ENCODE measurements at regions not wholly inside any gene's neighbourhood (a gene's known extent, or its start where the extent isn't known, plus 50 kb on each side); places are given as distances from the start of the nearest gene placed in this dataset.

DNA sequence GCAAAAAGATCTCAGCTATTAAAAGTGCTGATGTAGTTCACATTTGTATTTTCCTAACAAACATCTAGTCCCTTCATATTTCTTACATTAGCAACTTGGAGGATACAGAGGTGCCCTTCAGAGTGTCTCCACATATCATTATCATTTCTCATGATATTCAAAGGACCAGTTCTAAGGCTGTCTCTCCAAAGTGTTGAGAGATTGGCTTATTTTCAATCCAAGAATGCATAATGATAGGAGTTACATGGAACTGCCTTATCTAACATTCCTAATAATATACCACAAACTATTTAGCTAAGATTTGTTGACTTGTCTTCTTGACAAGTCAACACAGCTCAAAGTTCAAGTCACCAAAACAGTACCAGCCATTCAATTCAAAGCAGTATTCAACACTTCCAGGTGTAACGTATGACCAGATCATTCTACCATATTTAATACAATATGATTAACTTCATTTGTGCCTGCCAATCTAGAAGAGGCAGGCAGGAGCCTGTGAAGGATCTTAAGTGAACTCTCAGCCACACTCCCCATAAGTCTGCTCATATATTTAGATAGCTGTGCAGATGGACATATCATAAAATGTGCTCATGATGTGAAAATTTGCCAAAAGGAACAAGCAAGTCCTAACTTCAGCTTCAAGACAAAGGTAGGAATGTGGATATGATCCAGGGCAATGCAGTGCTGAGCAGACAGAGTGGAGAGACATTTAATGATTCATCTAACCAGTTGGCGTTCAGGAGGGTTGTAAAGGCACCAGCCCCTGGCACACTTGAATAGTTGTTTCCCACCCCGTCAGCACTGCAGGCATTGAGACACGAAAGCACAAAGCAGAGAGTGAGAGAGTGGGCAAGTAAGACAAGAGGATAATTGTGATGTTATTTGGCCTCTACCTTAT, 108.3 kb downstream of the MTERF1 start:
- DNase-seq (ENCODE audit: low read depth) = peak; percentile 27
- no peak overlapping the region for H3K4me3 ChIP-seq (ENCODE audit: low read depth, low read length)
- TF ChIP-seq, protein P1, sequence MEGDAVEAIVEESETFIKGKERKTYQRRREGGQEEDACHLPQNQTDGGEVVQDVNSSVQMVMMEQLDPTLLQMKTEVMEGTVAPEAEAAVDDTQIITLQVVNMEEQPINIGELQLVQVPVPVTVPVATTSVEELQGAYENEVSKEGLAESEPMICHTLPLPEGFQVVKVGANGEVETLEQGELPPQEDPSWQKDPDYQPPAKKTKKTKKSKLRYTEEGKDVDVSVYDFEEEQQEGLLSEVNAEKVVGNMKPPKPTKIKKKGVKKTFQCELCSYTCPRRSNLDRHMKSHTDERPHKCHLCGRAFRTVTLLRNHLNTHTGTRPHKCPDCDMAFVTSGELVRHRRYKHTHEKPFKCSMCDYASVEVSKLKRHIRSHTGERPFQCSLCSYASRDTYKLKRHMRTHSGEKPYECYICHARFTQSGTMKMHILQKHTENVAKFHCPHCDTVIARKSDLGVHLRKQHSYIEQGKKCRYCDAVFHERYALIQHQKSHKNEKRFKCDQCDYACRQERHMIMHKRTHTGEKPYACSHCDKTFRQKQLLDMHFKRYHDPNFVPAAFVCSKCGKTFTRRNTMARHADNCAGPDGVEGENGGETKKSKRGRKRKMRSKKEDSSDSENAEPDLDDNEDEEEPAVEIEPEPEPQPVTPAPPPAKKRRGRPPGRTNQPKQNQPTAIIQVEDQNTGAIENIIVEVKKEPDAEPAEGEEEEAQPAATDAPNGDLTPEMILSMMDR (IDR thresholded peaks at IDR 0.05; ENCODE audit: control insufficient read depth, extremely low read depth, insufficient read depth) = no peak

DNA sequence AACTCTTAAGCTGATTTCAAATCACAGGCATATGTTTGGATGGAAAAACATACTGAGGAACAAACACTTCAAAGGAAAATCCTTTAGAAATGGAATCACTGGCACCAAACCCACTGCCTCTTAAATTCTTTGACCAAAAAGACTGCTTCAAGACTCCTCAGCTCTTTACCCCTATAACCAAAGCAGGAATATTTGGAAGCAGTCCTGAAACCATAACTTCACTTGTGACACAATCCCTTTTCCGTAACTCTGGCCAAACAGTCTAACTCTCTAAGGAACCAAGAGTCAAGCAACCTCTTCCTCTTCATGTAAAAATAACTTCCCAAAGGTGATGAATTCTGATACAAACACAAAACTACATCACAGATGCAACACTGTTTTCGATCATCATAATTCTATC, 104.3 kb downstream of the MTERF1 start:
- TF ChIP-seq, protein P1 (IDR thresholded peaks at IDR 0.05; ENCODE audit: control insufficient read depth, extremely low read depth, insufficient read depth) = no peak
- no peak overlapping the region for H3K4me3 ChIP-seq (ENCODE audit: low read depth, low read length)
- DNase-seq (ENCODE audit: low read depth) = no peak

DNA sequence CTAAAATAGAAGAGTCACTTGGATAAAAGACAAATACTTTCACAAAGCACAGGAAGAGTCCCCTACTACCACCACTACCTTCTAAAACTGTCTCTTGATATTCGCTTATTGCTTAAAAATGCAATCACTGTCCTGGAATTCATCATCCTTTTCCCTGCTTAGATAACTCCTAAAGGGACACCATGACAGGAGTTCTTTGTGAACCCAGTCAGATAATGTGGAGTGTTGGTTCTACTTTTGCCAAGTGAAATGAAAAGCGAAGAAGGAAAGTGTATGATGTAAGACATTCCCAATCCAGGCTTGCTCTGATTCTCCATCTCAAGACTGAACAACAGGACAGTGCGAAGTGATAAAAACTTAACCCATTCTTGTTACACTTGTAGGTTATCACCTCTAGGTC, 103.0 kb downstream of the MTERF1 start:
- DNase-seq (ENCODE audit: low read depth) = no peak
- TF ChIP-seq, protein P1 (IDR thresholded peaks at IDR 0.05; ENCODE audit: control insufficient read depth, extremely low read depth, insufficient read depth) = no peak
- H3K4me3 ChIP-seq (ENCODE audit: low read depth, low read length) = no peak overlapping the region

DNA sequence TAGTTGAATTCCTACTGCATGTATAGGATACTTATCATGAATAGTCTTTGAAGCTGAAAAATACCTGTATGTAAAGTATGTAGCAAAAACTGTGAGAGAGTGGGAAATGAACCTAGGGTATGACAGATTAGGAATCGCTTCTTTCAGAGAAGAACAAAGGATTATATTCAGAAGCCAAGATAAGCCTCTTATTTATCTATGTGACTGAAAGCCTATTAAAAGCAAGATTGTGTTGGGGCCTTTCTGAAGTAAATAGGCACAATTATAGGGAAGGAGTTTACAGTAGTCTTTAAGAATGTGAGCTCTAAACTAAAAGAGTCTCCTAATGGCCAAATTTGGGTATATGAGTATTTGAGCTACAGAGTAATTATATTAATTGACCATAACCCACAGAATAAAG, 102.1 kb downstream of the MTERF1 start:
- H3K4me3 ChIP-seq (ENCODE audit: low read depth, low read length) = no peak overlapping the region
- TF ChIP-seq, protein P1 (IDR thresholded peaks at IDR 0.05; ENCODE audit: control insufficient read depth, extremely low read depth, insufficient read depth) = no peak
- no peak for DNase-seq (ENCODE audit: low read depth)

DNA sequence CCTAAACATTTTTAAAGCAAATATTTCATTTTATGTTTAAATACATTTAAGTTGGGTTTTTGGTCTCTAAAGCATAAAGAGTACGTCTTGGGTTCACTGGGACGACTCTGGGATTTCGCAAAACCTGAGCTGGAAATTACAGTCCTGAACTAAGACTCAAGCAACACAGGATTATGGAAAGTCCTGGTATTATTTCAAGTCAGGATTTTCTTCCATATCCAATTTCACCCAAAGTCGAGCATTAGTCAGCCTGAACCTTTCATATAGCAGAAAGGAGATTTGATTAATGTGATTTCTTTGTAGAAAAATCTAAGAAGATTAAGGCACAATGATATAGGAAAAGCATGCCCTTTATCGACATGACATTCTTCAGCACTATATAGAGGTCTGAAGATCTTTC, 100.0 kb downstream of the MTERF1 start:
- no peak overlapping the region for H3K4me3 ChIP-seq (ENCODE audit: low read depth, low read length)
- no peak for DNase-seq (ENCODE audit: low read depth)
- TF ChIP-seq, protein P1 (IDR thresholded peaks at IDR 0.05; ENCODE audit: control insufficient read depth, extremely low read depth, insufficient read depth) = no peak

DNA sequence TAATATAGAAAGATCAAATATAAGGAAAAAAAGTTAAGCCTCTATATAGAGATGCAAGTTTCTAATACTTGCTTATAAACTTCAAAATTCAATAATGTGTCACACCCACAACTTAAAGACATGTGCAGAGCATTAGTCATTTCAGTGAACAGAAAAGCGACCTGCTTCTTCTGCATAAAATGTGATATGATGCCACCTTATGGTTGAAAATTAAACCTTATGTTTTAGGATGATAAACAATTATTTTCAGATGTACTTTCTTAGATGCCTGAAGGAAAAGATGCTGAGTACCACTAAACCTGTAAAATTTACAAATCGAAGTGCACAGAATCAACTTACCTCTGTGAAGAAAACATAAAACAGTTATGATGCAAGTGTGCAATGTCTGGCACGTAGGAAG, 96.0 kb downstream of the MTERF1 start:
- peak; percentile 13 for DNase-seq (ENCODE audit: low read depth)
- H3K4me3 ChIP-seq (ENCODE audit: low read depth, low read length) = no peak overlapping the region
- TF ChIP-seq, protein P1 (IDR thresholded peaks at IDR 0.05; ENCODE audit: control insufficient read depth, extremely low read depth, insufficient read depth) = peak; percentile 59

DNA sequence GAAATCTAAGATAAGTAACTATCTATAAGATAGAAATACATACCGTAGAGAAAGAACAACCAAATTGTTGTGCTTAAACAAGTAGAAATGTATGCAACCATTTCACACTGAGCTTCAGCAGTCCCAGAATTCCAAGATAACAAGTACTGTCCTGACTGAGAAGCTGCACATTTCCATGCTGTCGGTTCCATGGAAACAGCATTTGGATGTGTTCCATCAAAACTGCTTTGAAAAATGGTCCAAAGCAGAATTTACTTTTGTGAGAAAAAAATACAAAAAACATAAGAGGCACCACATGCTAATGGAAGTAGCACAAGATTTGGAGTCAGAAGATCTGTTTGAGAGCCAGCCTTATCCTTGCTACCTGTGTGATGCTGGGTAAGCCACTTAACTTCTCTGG, 92.6 kb downstream of the MTERF1 start:
- TF ChIP-seq, protein P1 (IDR thresholded peaks at IDR 0.05; ENCODE audit: control insufficient read depth, extremely low read depth, insufficient read depth) = no peak
- DNase-seq (ENCODE audit: low read depth) = no peak

More for the DNA sequence above, 92.6 kb downstream of the MTERF1 start:
- no peak overlapping the region for H3K4me3 ChIP-seq (ENCODE audit: low read depth, low read length)

Data from LNCaP clone FGC (cell line).